Mesendoderm (in vitro differentiated cells): ENCODE measurements at regions not wholly inside any gene's neighbourhood (a gene's known extent, or its start where the extent isn't known, plus 50 kb on each side); places are given as distances from the start of the nearest gene placed in this dataset.

Source experiments
- DNase-seq: peaks from one replicate; pipeline ENCODE4 v3.0.0; 2013
- H2AK5ac ChIP-seq: 2 replicates; pipeline ENCODE4 v1.6.1; 2013; ENCODE audit warnings: low read length, inconsistent platforms
- H2BK120ac ChIP-seq: 2 replicates; pipeline ENCODE4 v1.6.1; 2013; ENCODE audit warnings: low read depth, mild to moderate bottlenecking, low read length, moderate library complexity, mixed read lengths
- H2BK15ac ChIP-seq: replicated peaks from 2 replicates; pipeline ENCODE4 v1.6.1; 2013; ENCODE audit warnings: low read depth, mild to moderate bottlenecking, moderate library complexity
- H2BK5ac ChIP-seq: 2 replicates; pipeline ENCODE4 v1.6.1; 2013; ENCODE audit warnings: low read length, inconsistent platforms
- H3K18ac ChIP-seq: 2 replicates; pipeline ENCODE4 v1.6.1; 2013; ENCODE audit warnings: mild to moderate bottlenecking, low read length, mixed read lengths
- H3K23ac ChIP-seq: one replicate; pipeline ENCODE4 v1.6.1; 2013; ENCODE audit warnings: low read length
- H3K27ac ChIP-seq: 2 replicates; pipeline ENCODE4 v1.5.1; 2013; ENCODE audit warnings: low read depth, mild to moderate bottlenecking, inconsistent platforms, low read length, moderate library complexity
- H3K27me3 ChIP-seq: 2 replicates; pipeline ENCODE4 v1.6.1; 2013; ENCODE audit warnings: low read length, control low read depth, mild to moderate bottlenecking, inconsistent platforms; ENCODE audit not compliant: insufficient read depth, poor library complexity
- H3K36me3 ChIP-seq: 2 replicates; pipeline ENCODE4 v1.6.1; 2013; ENCODE audit warnings: low read length, inconsistent platforms; ENCODE audit not compliant: control insufficient read depth, insufficient read depth
- H3K4ac ChIP-seq: one replicate; pipeline ENCODE4 v1.6.1; 2013; ENCODE audit warnings: low read depth, mild to moderate bottlenecking, low read length, moderate library complexity
- H3K4me1 ChIP-seq: 2 replicates; pipeline ENCODE4 v1.6.1; 2013; ENCODE audit warnings: low read depth, low read length, inconsistent platforms; ENCODE audit not compliant: control insufficient read depth
- H3K4me2 ChIP-seq: 2 replicates; pipeline ENCODE4 v1.6.1; 2013; ENCODE audit warnings: low read length
- H3K4me3 ChIP-seq: 2 replicates; pipeline ENCODE4 v1.5.1; 2013; ENCODE audit warnings: mild to moderate bottlenecking, low read length
- H3K56ac ChIP-seq: one replicate; pipeline ENCODE4 v1.6.1; 2013; ENCODE audit warnings: low read length
- H3K79me1 ChIP-seq: 2 replicates; pipeline ENCODE4 v1.6.1; 2013; ENCODE audit warnings: low read length, inconsistent platforms
- H3K79me2 ChIP-seq: 2 replicates; pipeline ENCODE4 v1.6.1; 2013; ENCODE audit warnings: mild to moderate bottlenecking, low read length; ENCODE audit not compliant: control insufficient read depth, insufficient read depth
- H3K9ac ChIP-seq: 2 replicates; pipeline ENCODE4 v1.6.1; 2013; ENCODE audit warnings: low read length, inconsistent platforms
- H4K5ac ChIP-seq: one replicate; pipeline ENCODE4 v1.6.1; 2013; ENCODE audit warnings: low read length
- H4K8ac ChIP-seq: one replicate; pipeline ENCODE4 v1.6.1; 2013; ENCODE audit warnings: low read depth, mild to moderate bottlenecking, control low read depth, low read length, moderate library complexity
- WGBS: extraction: QIAGEN DNeasy Blood & Tissue Kit; methylation state at CpG from one replicate; pipeline ENCODE4 v1.1.7; 2013; ENCODE audit warnings: low lambda C conversion rate, missing lambda C conversion rate; ENCODE audit not compliant: insufficient coverage; ENCODE audit errors: extremely low coverage; 5-methylcytosine and 5-hydroxymethylcytosine counted together

DNA sequence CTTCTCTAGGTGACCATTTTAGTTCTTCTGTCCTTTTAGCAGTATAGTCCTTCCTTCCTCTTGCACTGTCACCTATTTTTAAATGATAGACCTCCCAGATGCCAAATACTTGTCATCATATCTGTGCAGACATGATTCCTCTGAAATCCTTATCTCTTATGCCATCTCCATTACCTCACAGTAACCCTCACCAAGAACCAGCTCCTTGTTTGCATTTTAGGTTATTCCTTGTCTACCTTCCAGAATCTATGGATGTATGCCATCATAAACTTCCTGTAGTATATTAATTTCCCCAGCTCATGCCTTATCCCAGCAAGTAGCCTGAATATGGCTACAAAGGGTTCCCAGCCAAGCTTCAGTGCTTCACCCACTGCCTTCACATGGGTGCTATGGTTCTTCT, 1347.2 kb downstream of the ROBO1 start:
- Histone ChIP-seq H3K27ac (no peak overlapping the region), H2BK15ac (no peak overlapping the region), H3K4me3 (no peak overlapping the region), H4K5ac (no peak overlapping the region), H2AK5ac (no peak overlapping the region), H3K36me3 (no peaks in the 10 kb centered on the region), H3K79me1 (no peaks in the 10 kb centered on the region), H2BK120ac (no peak overlapping the region), H3K4ac (no peak overlapping the region), H3K4me1 (no peaks in the 10 kb centered on the region), H3K4me2 (no peak overlapping the region), H3K56ac (no peak overlapping the region), H3K79me2 (no peaks in the 10 kb centered on the region), H4K8ac (no peak overlapping the region), H2BK5ac (no peak overlapping the region), H3K27me3 (no peaks in the 10 kb centered on the region), H3K23ac (no peak overlapping the region), H3K9ac (no peak overlapping the region), H3K18ac (no peak overlapping the region)
- DNase-seq, result no peak

DNA sequence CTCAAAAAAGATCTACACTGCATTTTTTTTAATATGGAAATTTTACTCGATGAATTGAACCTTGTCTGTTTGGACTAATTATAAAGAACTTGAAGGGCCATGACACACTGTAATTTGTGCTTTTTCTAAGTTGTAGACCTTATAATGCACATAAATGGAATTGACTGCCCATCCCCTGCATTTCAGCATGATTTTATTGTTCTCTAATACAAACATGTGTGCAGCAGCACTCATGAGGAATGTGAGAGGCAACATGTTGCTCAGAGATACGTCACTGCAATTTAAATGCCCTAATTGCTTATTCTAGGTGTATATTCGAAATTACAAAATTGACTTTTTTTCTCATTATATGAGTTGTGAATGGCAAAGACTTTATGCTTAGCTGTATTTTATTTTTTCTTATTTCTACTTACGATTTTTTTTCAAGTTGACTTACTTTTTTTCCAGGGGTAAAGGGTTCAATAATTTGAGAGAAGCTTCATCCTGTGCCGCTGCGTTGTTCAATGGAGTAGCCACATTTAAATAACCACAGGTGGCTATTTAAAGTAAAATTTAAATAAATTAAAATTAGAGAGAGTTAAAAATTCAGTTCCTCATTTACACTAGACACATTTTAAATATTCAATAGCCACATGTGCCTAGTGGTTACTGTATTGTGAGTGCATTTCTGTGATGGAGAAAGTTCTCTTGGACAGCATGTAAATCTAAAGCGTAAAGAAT, 1346.4 kb downstream of the ROBO1 start:
- H3K79me1 ChIP-seq, result no peaks in the 10 kb centered on the region
- no peak for DNase-seq

DNA sequence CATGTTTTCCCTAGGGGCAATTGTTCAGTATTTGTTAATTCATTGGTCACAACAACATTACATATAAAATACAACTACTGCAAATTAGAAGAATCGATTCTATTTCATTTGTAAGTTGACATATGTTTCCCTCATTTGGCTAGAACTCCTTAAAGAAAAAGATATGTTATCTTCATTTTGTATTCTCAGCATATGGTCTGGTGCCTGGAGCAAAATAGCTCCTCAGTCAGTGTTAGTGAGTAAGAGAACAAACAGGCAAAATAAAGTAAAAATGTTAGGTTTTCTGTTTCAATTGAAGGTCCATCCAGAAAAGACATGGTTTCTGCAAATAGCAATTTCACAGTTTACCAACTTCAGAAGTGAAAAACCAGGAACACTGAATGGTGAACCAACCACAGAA, 1343.1 kb downstream of the ROBO1 start:
- no peak overlapping the region for H2BK5ac ChIP-seq
- H3K4me1 ChIP-seq, result no peaks in the 10 kb centered on the region
- H3K79me2 ChIP-seq, result no peaks in the 10 kb centered on the region
- no peak overlapping the region for H4K8ac ChIP-seq
- no peak overlapping the region for H3K4ac ChIP-seq
- no peak overlapping the region for H3K4me3 ChIP-seq
- H3K79me1 ChIP-seq, result no peaks in the 10 kb centered on the region
- H3K9ac ChIP-seq, result no peak overlapping the region
- no peak overlapping the region for H4K5ac ChIP-seq
- H2BK15ac ChIP-seq, result no peak overlapping the region
- WGBS, result no CpG with 5 or more reads among the region's 1 CpG
- no peak overlapping the region for H2BK120ac ChIP-seq
- no peak overlapping the region for H3K4me2 ChIP-seq
- no peak overlapping the region for H3K23ac ChIP-seq
- no peak overlapping the region for H2AK5ac ChIP-seq
- H3K27ac ChIP-seq, result no peak overlapping the region
- H3K18ac ChIP-seq, result no peak overlapping the region
- no peak overlapping the region for H3K56ac ChIP-seq
- DNase-seq, result no peak
- no peaks in the 10 kb centered on the region for H3K27me3 ChIP-seq
- H3K36me3 ChIP-seq, result no peaks in the 10 kb centered on the region

More for the DNA sequence above, 1346.4 kb downstream of the ROBO1 start:
- H3K79me2 ChIP-seq, result no peaks in the 10 kb centered on the region
- H3K23ac ChIP-seq, result no peak overlapping the region
- no peak overlapping the region for H3K18ac ChIP-seq
- no peak overlapping the region for H2AK5ac ChIP-seq
- no peak overlapping the region for H3K4ac ChIP-seq
- no peak overlapping the region for H3K4me3 ChIP-seq
- H2BK15ac ChIP-seq, result no peak overlapping the region
- no peak overlapping the region for H3K56ac ChIP-seq
- no peak overlapping the region for H3K27ac ChIP-seq
- no CpG with 5 or more reads among the region's 7 CpGs for WGBS
- no peak overlapping the region for H2BK5ac ChIP-seq
- no peak overlapping the region for H3K9ac ChIP-seq
- no peaks in the 10 kb centered on the region for H3K36me3 ChIP-seq
- no peak overlapping the region for H4K5ac ChIP-seq
- no peak overlapping the region for H2BK120ac ChIP-seq
- no peaks in the 10 kb centered on the region for H3K27me3 ChIP-seq
- H3K4me2 ChIP-seq, result no peak overlapping the region
- H4K8ac ChIP-seq, result no peak overlapping the region
- no peaks in the 10 kb centered on the region for H3K4me1 ChIP-seq

- Histone ChIP-seq H2AK5ac (no peak overlapping the region), H3K4me3 (no peak overlapping the region), H3K4me1 (no peaks in the 10 kb centered on the region), H4K8ac (no peak overlapping the region), H3K36me3 (no peaks in the 10 kb centered on the region), H3K4ac (no peak overlapping the region), H3K56ac (no peak overlapping the region), H4K5ac (no peak overlapping the region), H2BK5ac (no peak overlapping the region), H3K4me2 (no peak overlapping the region), H3K18ac (no peak overlapping the region), H3K79me1 (no peaks in the 10 kb centered on the region), H3K79me2 (no peaks in the 10 kb centered on the region), H3K27ac (no peak overlapping the region), H2BK120ac (no peak overlapping the region), H3K27me3 (no peaks in the 10 kb centered on the region), H2BK15ac (no peak overlapping the region), H3K9ac (no peak overlapping the region), H3K23ac (no peak overlapping the region)
- WGBS, result no CpG with 5 or more reads among the region's 1 CpG
- DNase-seq, result no peak
Measured at GRCh38 chr3:78426454-78426853, 1341.3 kb downstream of the ROBO1 start.

DNA sequence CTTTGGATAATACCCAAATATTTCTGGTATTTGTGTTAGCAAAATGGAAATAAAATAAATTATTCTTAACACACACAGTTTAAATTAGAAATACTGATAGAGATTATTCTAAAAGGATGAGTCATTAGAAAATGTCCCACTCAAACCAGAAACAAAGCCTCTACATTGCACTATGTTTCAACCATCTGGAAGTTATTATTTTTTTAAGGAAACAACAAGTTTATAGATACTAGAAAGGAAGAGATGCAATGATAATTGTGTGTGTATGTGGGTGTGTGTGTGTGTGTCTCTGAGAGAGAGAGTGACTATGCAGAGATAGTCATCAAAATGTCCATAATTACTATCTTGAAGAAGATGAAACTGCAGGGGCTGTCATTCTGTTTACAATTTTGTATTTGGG, 1340.5 kb downstream of the ROBO1 start:
- Histone ChIP-seq H3K9ac (no peak overlapping the region), H3K27ac (no peak overlapping the region), H3K79me2 (no peaks in the 10 kb centered on the region), H3K4me2 (no peak overlapping the region), H3K4ac (no peak overlapping the region), H3K23ac (no peak overlapping the region), H3K79me1 (no peaks in the 10 kb centered on the region), H3K4me1 (no peaks in the 10 kb centered on the region), H4K5ac (no peak overlapping the region), H2AK5ac (no peak overlapping the region), H3K27me3 (no peaks in the 10 kb centered on the region), H3K56ac (no peak overlapping the region), H3K4me3 (no peak overlapping the region), H2BK5ac (no peak overlapping the region), H2BK15ac (no peak overlapping the region), H2BK120ac (no peak overlapping the region), H4K8ac (no peak overlapping the region), H3K36me3 (no peaks in the 10 kb centered on the region), H3K18ac (no peak overlapping the region)
- DNase-seq, result no peak

GRCh38 chr3:78430741-78431140, 1337.1 kb downstream of the ROBO1 start:
- H2BK15ac ChIP-seq, result no peak overlapping the region
- no peak overlapping the region for H4K8ac ChIP-seq
- no peaks in the 10 kb centered on the region for H3K4me1 ChIP-seq
- H3K27ac ChIP-seq, result no peak overlapping the region
- H3K9ac ChIP-seq, result no peak overlapping the region
- H2BK5ac ChIP-seq, result no peak overlapping the region
- no peak overlapping the region for H3K23ac ChIP-seq
- H3K4me2 ChIP-seq, result no peak overlapping the region
- H3K36me3 ChIP-seq, result no peaks in the 10 kb centered on the region
- H3K4ac ChIP-seq, result no peak overlapping the region
- H3K4me3 ChIP-seq, result no peak overlapping the region
- no peaks in the 10 kb centered on the region for H3K27me3 ChIP-seq
- H2AK5ac ChIP-seq, result no peak overlapping the region
- no peak for DNase-seq
- H3K79me1 ChIP-seq, result no peaks in the 10 kb centered on the region
- H3K56ac ChIP-seq, result no peak overlapping the region
- no peak overlapping the region for H2BK120ac ChIP-seq
- WGBS, result no CpG with 5 or more reads among the region's 1 CpG
- no peaks in the 10 kb centered on the region for H3K79me2 ChIP-seq
- H4K5ac ChIP-seq, result no peak overlapping the region
- H3K18ac ChIP-seq, result no peak overlapping the region
